HCT116 (cell line): ENCODE measurements at regions not wholly inside any gene's neighbourhood (a gene's known extent, or its start where the extent isn't known, plus 50 kb on each side); places are given as distances from the start of the nearest gene placed in this dataset.

Experiments
- ATAC-seq: fragments of 200-7000 bp; cut with Tn5 transposase; 2 replicates; pipeline ENCODE4 v1.9.1; 2020; ENCODE audit warnings: mild to moderate bottlenecking, moderate library complexity
- BruUV-seq: library from RNA; stranded (reverse); fragments of 400-500 nt; replicated peaks from 2 replicates; lab custom pipeline; 2021; lab: Mats Ljungman, UMichigan
- CTCF ChIA-PET: fragments of 300-600 bp; sonication (Branson Sonifier 250); formaldehyde crosslinking; loops from one replicate; lab custom pipeline; 2021; ENCODE audit warnings: antibody characterized with exemption; lab: Charles Lee
- POLR2A ChIA-PET: fragments of 300-600, 350-600 bp; sonication (Branson Sonifier 250); formaldehyde crosslinking; loops from one replicate; lab custom pipeline; 2021; ENCODE audit warnings: antibody characterized with exemption; lab: Charles Lee
- RAD21 ChIA-PET, 2 experiments: fragments of 300-600 bp; sonication (Branson Sonifier 250); formaldehyde crosslinking; loops; one replicate each; lab custom pipeline; 2023; ENCODE audit warnings: low total read pairs in 2 of 2; ENCODE audit not compliant: uncharacterized antibody in 2 of 2, unreplicated experiment in 2 of 2, low non-redundant PET in 1 of 2; lab: Charles Lee
- DNase-seq: peaks from one replicate; pipeline ENCODE4 v3.0.0-alpha.2; 2010; ENCODE audit warnings: low read depth, low spot score
- H2AFZ ChIP-seq: fragments of 200-600 bp; shearing (Covaris generic), sonication (generic); 2 replicates; pipeline ENCODE4 v1.6.1; 2017; ENCODE audit warnings: low read depth, mixed run types, mixed read lengths, antibody characterized with exemption, low read length; ENCODE audit not compliant: poor library complexity, severe bottlenecking
- H3K27ac ChIP-seq: 2 replicates; pipeline ENCODE4 v1.5.1; 2012; ENCODE audit warnings: low read depth, low read length
- H3K27me3 ChIP-seq: fragments of 200-600 bp; sonication (generic); 2 replicates; pipeline ENCODE4 v1.6.1; 2016; ENCODE audit warnings: mixed run types, low read length, mixed read lengths; ENCODE audit not compliant: insufficient read depth
- H3K36me3 ChIP-seq, 2 experiments: fragments of 200-500 bp in 1 of 2; fragments of 200-600 bp in 1 of 2; sonication (Bioruptor generic) in 1 of 2; sonication (generic) in 1 of 2; 2 replicates each; pipeline versions ENCODE4 v1.5.1 to v1.6.1; 2014 to 2016; ENCODE audit warnings: low read length in 2 of 2, inconsistent platforms in 1 of 2, mixed read lengths in 1 of 2, mixed run types in 1 of 2; ENCODE audit not compliant: insufficient read depth in 2 of 2, control insufficient read depth in 1 of 2
- H3K4me1 ChIP-seq, 2 experiments: fragments of 200-600 bp in 1 of 2; sonication (generic) in 1 of 2; 2 replicates each; pipeline versions ENCODE4 v1.5.1 to v1.6.1; 2012 to 2017; ENCODE audit warnings: low read length in 2 of 2, inconsistent platforms in 1 of 2, mild to moderate bottlenecking in 1 of 2, mixed read lengths in 1 of 2, mixed run types in 1 of 2, moderate library complexity in 1 of 2; ENCODE audit not compliant: insufficient read depth in 2 of 2, control insufficient read depth in 1 of 2
- H3K4me2 ChIP-seq: fragments of 200-600 bp; sonication (generic); 2 replicates; pipeline ENCODE4 v1.6.1; 2017; ENCODE audit warnings: mixed run types, low read length, mixed read lengths
- H3K4me3 ChIP-seq, 2 experiments: fragments of 200-600 bp in 1 of 2; sonication (generic) in 1 of 2; replicated peaks in 1 of 2; 2 replicates each; pipeline ENCODE4 v1.5.1; 2011 to 2016; ENCODE audit warnings: low read length in 2 of 2, control low read depth in 1 of 2, low read depth in 1 of 2, mild to moderate bottlenecking in 1 of 2, mixed read lengths in 1 of 2, mixed run types in 1 of 2
- H3K79me2 ChIP-seq: fragments of 200-600 bp; sonication (generic); 2 replicates; pipeline ENCODE4 v1.6.1; 2017; ENCODE audit warnings: mild to moderate bottlenecking, mixed run types, low read length, moderate library complexity, mixed read lengths; ENCODE audit not compliant: insufficient read depth
- H3K9ac ChIP-seq: fragments of 200-600 bp; sonication (generic); 2 replicates; pipeline ENCODE4 v1.6.1; 2016; ENCODE audit warnings: low read length, mixed read lengths
- H3K9me2 ChIP-seq: fragments of 200-600 bp; sonication (generic), shearing (Covaris generic); 2 replicates; pipeline ENCODE4 v1.6.1; 2017; ENCODE audit warnings: mixed run types, mild to moderate bottlenecking, moderate library complexity; ENCODE audit not compliant: insufficient read depth
- H3K9me3 ChIP-seq, 2 experiments: fragments of 200-500 bp in 1 of 2; fragments of 200-600 bp in 1 of 2; sonication (Bioruptor generic) in 1 of 2; sonication (generic) in 1 of 2; 2 replicates each; pipeline ENCODE4 v1.6.1; 2014 to 2017; ENCODE audit warnings: low read length in 2 of 2, mixed read lengths in 2 of 2, inconsistent platforms in 1 of 2, low read depth in 1 of 2, mild to moderate bottlenecking in 1 of 2, mixed run types in 1 of 2, moderate library complexity in 1 of 2; ENCODE audit not compliant: control insufficient read depth in 1 of 2, insufficient read depth in 1 of 2
- H4K20me1 ChIP-seq: fragments of 200-600 bp; sonication (generic), shearing (Covaris generic); 2 replicates; pipeline ENCODE4 v1.6.1; 2017; ENCODE audit warnings: mixed run types, mild to moderate bottlenecking, moderate library complexity; ENCODE audit not compliant: insufficient read depth
- CBX3 ChIP-seq: IDR thresholded peaks from 2 replicates; pipeline ENCODE4 v1.6.1; 2012; ENCODE audit warnings: low read depth
- EZH2 ChIP-seq: fragments of 200-600 bp; sonication (generic); IDR thresholded peaks from 2 replicates; pipeline ENCODE4 v1.6.1; 2017; ENCODE audit warnings: antibody characterized with exemption, mixed run types
- EZH2phosphoT487 ChIP-seq: fragments of 200-600 bp; IDR thresholded peaks from 2 replicates; pipeline ENCODE4 v1.6.1; 2018; ENCODE audit warnings: antibody characterized with exemption, borderline replicate concordance
- FOSL1 ChIP-seq: IDR thresholded peaks from 2 replicates; pipeline ENCODE4 v1.6.1; 2012; ENCODE audit warnings: low read depth
- JUND ChIP-seq: IDR thresholded peaks from 2 replicates; pipeline ENCODE4 v1.6.1; 2012
- POLR2A ChIP-seq: IDR thresholded peaks from 2 replicates; pipeline ENCODE4 v1.7.0; 2011; ENCODE audit warnings: borderline replicate concordance; ENCODE audit not compliant: insufficient read depth, insufficient read length; ENCODE audit errors: extremely low read depth
- POLR2AphosphoS5 ChIP-seq: IDR thresholded peaks from 2 replicates; pipeline ENCODE4 v1.6.1; 2011; ENCODE audit warnings: mild to moderate bottlenecking, low read depth, low read length, moderate library complexity
- SIN3A ChIP-seq: IDR thresholded peaks from 2 replicates; pipeline ENCODE4 v1.6.1; 2012; ENCODE audit warnings: low read depth
- SRF ChIP-seq: IDR thresholded peaks from 2 replicates; pipeline ENCODE4 v1.6.1; 2012; ENCODE audit warnings: low read depth
- YY1 ChIP-seq: IDR thresholded peaks from 2 replicates; pipeline ENCODE4 v1.6.1; 2011; ENCODE audit warnings: low read length, low read depth, moderate library complexity, mild to moderate bottlenecking; ENCODE audit not compliant: insufficient replicate concordance; ENCODE audit errors: extremely low read depth
- ZNF274 ChIP-seq: fragments of 200-500 bp; sonication (Bioruptor generic); IDR thresholded peaks from 2 replicates; pipeline ENCODE4 v1.6.1; 2014; ENCODE audit warnings: mild to moderate bottlenecking, low read depth, low read length, inconsistent platforms
- intact Hi-C: fragments of 100-400 bp; cut with micrococcal nuclease; formaldehyde crosslinking; loops from 2 replicates; pipeline ENCODE4 v1.10.0; 2022
- TF ChIP-seq, protein P1 (sequence below): IDR thresholded peaks from 2 replicates; pipeline ENCODE4 v1.6.1; 2012; ENCODE audit warnings: low read depth
- TF ChIP-seq, protein P2 (sequence below): IDR thresholded peaks from 2 replicates; pipeline ENCODE4 v1.6.1; 2011; ENCODE audit warnings: mild to moderate bottlenecking, low read length, moderate library complexity; ENCODE audit not compliant: insufficient replicate concordance; ENCODE audit errors: extremely low read depth
- TF ChIP-seq, protein P3 (sequence below): IDR thresholded peaks from 2 replicates; pipeline ENCODE4 v1.6.1; 2012

DNA sequence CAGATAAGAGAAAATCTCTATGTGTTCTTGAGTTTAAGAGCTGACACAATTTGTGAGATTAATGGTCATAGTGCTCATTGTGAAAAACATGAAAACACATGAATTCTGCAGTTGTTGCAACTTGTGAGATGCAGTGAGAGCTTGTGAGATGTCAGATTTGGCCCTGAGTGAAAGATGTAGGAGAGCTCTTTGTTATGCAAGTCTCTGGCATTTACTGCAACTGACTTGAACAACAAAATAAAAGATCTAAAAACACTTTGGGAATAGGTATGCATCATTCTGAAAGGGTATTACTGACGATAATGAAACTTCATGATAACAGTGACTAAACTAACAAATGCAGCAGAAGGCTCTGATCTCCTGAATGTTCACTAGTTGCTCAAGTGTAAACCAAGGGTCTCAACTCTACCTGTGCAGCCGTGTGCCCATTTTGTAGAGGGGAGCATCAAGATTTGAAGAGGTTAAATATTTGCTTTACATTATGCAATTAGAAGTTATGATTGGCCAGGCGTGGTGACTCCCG is 50.8 kb upstream of the SMIM36 start:
- H3K9ac ChIP-seq = no peak overlapping the region

More for the DNA sequence above, 50.8 kb upstream of the SMIM36 start:
- Histone ChIP-seq H4K20me1 (no peaks in the 10 kb centered on the region), H3K79me2 (no peaks in the 10 kb centered on the region), H2AFZ (no peak overlapping the region), H3K27me3 (peaks cover 33% of the 10 kb centered on the region), H3K9me2 (no peaks in the 10 kb centered on the region), H3K4me2 (no peak overlapping the region), H3K4me3 (no peak overlapping the region), H3K36me3 (no peaks in the 10 kb centered on the region), H3K9me3 (no peaks in the 10 kb centered on the region), H3K4me1 (no peaks in the 10 kb centered on the region), H3K27ac (no peak overlapping the region)
- TF ChIP-seq, protein P1, sequence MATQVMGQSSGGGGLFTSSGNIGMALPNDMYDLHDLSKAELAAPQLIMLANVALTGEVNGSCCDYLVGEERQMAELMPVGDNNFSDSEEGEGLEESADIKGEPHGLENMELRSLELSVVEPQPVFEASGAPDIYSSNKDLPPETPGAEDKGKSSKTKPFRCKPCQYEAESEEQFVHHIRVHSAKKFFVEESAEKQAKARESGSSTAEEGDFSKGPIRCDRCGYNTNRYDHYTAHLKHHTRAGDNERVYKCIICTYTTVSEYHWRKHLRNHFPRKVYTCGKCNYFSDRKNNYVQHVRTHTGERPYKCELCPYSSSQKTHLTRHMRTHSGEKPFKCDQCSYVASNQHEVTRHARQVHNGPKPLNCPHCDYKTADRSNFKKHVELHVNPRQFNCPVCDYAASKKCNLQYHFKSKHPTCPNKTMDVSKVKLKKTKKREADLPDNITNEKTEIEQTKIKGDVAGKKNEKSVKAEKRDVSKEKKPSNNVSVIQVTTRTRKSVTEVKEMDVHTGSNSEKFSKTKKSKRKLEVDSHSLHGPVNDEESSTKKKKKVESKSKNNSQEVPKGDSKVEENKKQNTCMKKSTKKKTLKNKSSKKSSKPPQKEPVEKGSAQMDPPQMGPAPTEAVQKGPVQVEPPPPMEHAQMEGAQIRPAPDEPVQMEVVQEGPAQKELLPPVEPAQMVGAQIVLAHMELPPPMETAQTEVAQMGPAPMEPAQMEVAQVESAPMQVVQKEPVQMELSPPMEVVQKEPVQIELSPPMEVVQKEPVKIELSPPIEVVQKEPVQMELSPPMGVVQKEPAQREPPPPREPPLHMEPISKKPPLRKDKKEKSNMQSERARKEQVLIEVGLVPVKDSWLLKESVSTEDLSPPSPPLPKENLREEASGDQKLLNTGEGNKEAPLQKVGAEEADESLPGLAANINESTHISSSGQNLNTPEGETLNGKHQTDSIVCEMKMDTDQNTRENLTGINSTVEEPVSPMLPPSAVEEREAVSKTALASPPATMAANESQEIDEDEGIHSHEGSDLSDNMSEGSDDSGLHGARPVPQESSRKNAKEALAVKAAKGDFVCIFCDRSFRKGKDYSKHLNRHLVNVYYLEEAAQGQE = no peak
- TF ChIP-seq, protein P2, sequence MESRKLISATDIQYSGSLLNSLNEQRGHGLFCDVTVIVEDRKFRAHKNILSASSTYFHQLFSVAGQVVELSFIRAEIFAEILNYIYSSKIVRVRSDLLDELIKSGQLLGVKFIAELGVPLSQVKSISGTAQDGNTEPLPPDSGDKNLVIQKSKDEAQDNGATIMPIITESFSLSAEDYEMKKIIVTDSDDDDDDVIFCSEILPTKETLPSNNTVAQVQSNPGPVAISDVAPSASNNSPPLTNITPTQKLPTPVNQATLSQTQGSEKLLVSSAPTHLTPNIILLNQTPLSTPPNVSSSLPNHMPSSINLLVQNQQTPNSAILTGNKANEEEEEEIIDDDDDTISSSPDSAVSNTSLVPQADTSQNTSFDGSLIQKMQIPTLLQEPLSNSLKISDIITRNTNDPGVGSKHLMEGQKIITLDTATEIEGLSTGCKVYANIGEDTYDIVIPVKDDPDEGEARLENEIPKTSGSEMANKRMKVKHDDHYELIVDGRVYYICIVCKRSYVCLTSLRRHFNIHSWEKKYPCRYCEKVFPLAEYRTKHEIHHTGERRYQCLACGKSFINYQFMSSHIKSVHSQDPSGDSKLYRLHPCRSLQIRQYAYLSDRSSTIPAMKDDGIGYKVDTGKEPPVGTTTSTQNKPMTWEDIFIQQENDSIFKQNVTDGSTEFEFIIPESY = no peak
- TF ChIP-seq POLR2A = no peak
- TF ChIP-seq, protein P3, sequence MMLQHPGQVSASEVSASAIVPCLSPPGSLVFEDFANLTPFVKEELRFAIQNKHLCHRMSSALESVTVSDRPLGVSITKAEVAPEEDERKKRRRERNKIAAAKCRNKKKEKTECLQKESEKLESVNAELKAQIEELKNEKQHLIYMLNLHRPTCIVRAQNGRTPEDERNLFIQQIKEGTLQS = no peak
- TF ChIP-seq JUND = no peak
- no peak for TF ChIP-seq SIN3A
- no peak for TF ChIP-seq EZH2phosphoT487
- no peak for TF ChIP-seq EZH2
- no peak for TF ChIP-seq CBX3
- TF ChIP-seq POLR2AphosphoS5 = no peak
- TF ChIP-seq ZNF274 = no peak
- no peak for TF ChIP-seq FOSL1
- TF ChIP-seq SRF = no peak
- no peak for TF ChIP-seq YY1
- RAD21 ChIA-PET = no interaction called here
- no peak for ATAC-seq
- no peak for DNase-seq
- no TSS peak for BruUV-seq
- CTCF ChIA-PET = no interaction called here
- POLR2A ChIA-PET = no interaction called here
- intact Hi-C loops = no loop called here
